ENCODE measurements at regions not wholly inside any gene's neighbourhood (a gene's known extent, or its start where the extent isn't known, plus 50 kb on each side); places are given as distances from the start of the nearest gene placed in this dataset.

DNA sequence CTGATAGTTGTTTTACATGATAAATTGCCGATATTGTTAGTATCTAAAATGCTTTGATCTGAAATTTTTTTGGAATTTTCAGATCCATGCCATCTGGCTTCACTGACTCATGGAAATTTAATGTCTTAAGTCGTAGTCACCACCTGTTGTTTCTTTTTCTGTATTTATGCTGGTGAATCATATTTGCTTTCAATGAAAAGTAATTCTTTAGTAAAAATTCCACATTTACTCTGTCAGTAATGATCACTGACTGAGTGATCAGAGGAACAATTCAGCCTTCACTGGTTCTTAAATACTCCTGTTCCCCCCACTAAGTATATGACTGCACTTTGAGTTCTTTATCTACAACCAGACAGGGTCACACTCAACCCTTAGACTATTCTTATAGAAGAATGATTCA is 185.6 kb upstream of the NRIP1 start:
- ChIA-PET POLR2A (no interaction called here), CTCF (no interaction called here)
- Histone ChIP-seq H3K27ac (ENCODE audit: extremely low read depth, low read depth, low read length) (no peak overlapping the region), H3K4me1 (ENCODE audit: control insufficient read depth, insufficient read depth, low read length) (no peaks in the 10 kb centered on the region), H3K4me3 (ENCODE audit: low read depth, low read length) (no peak overlapping the region), H3K36me3 (ENCODE audit: control insufficient read depth in 2 of 2, insufficient read depth in 1 of 2, low read length in 2 of 2) (no peaks in the 10 kb centered on the region), H3K9me3 (ENCODE audit: control insufficient read depth, insufficient read depth, low read depth, low read length) (no peaks in the 10 kb centered on the region)
- TF ChIP-seq ZNF473 (tag by site-specific recombination; IDR thresholded peaks at IDR 0.05): no peak
- no peak for TF ChIP-seq ZNF223 (tag by site-specific recombination; IDR thresholded peaks at IDR 0.05)
- TF ChIP-seq, protein P1, sequence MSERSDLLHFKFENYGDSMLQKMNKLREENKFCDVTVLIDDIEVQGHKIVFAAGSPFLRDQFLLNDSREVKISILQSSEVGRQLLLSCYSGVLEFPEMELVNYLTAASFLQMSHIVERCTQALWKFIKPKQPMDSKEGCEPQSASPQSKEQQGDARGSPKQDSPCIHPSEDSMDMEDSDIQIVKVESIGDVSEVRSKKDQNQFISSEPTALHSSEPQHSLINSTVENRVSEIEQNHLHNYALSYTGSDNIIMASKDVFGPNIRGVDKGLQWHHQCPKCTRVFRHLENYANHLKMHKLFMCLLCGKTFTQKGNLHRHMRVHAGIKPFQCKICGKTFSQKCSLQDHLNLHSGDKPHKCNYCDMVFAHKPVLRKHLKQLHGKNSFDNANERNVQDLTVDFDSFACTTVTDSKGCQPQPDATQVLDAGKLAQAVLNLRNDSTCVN (tag by site-specific recombination; optimal IDR thresholded peaks at IDR 0.05): no peak
- no peak for TF ChIP-seq ZNF629 (tag by site-specific recombination; IDR thresholded peaks at IDR 0.05)
- TF ChIP-seq, protein P2, sequence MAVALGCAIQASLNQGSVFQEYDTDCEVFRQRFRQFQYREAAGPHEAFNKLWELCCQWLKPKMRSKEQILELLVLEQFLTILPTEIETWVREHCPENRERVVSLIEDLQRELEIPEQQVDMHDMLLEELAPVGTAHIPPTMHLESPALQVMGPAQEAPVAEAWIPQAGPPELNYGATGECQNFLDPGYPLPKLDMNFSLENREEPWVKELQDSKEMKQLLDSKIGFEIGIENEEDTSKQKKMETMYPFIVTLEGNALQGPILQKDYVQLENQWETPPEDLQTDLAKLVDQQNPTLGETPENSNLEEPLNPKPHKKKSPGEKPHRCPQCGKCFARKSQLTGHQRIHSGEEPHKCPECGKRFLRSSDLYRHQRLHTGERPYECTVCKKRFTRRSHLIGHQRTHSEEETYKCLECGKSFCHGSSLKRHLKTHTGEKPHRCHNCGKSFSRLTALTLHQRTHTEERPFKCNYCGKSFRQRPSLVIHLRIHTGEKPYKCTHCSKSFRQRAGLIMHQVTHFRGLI (tag by site-specific recombination; IDR thresholded peaks at IDR 0.05): no peak
- no peak for TF ChIP-seq ZNF530 (tag by site-specific recombination; IDR thresholded peaks at IDR 0.05; ENCODE audit: low read depth)
- TF ChIP-seq ZXDB (tag by site-specific recombination; IDR thresholded peaks at IDR 0.05): no peak
- no peak for TF ChIP-seq TCF7L2 (IDR thresholded peaks at IDR 0.05; ENCODE audit: borderline replicate concordance, low read depth, low read length)
- TF ChIP-seq, protein P3, sequence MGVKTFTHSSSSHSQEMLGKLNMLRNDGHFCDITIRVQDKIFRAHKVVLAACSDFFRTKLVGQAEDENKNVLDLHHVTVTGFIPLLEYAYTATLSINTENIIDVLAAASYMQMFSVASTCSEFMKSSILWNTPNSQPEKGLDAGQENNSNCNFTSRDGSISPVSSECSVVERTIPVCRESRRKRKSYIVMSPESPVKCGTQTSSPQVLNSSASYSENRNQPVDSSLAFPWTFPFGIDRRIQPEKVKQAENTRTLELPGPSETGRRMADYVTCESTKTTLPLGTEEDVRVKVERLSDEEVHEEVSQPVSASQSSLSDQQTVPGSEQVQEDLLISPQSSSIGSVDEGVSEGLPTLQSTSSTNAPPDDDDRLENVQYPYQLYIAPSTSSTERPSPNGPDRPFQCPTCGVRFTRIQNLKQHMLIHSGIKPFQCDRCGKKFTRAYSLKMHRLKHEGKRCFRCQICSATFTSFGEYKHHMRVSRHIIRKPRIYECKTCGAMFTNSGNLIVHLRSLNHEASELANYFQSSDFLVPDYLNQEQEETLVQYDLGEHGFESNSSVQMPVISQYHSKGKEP (tag by site-specific recombination; IDR thresholded peaks at IDR 0.05): no peak
- TF ChIP-seq ZBTB1 (tag by site-specific recombination; IDR thresholded peaks at IDR 0.05): no peak
- no peak for TF ChIP-seq ZNF843 (tag by site-specific recombination; IDR thresholded peaks at IDR 0.05)
- TF ChIP-seq ZNF623 (tag by site-specific recombination; IDR thresholded peaks at IDR 0.05): no peak
- TF ChIP-seq ZNF2 (tag by site-specific recombination; IDR thresholded peaks at IDR 0.05): no peak
- no peak for TF ChIP-seq ZNF423 (tag by site-specific recombination; IDR thresholded peaks at IDR 0.05)
- no peak for TF ChIP-seq SP3 (tag by site-specific recombination; IDR thresholded peaks at IDR 0.05)
- no peak for TF ChIP-seq MYNN (tag by site-specific recombination; IDR thresholded peaks at IDR 0.05; ENCODE audit: borderline replicate concordance)
- TF ChIP-seq ZNF654 (tag by site-specific recombination; IDR thresholded peaks at IDR 0.05; ENCODE audit: low read depth): no peak
- no peak for TF ChIP-seq ZBTB21 (tag by site-specific recombination; IDR thresholded peaks at IDR 0.05)

DNA sequence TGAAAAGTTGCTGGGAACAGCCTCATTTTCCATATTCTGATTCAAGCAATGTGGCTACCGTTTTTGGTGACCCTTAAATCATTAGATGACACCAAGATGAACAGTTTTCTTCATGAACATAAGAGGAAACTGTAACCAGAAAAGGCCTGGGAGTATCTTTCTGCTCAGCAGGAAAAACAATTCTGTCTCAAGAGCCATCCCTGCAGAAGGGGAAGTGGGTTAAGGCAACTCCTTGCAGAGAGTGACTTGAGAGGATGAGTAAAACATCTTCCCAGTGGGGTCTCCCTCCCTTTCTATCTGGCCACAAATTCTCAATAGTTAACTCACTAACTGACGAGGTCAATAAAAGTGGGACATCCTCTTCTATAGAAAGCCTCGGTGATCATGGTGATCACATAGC is 187.6 kb upstream of the NRIP1 start:
- Histone ChIP-seq H3K4me3 (ENCODE audit: low read depth, low read length) (no peak overlapping the region), H3K36me3 (ENCODE audit: control insufficient read depth in 2 of 2, insufficient read depth in 1 of 2, low read length in 2 of 2) (no peaks in the 10 kb centered on the region), H3K27ac (ENCODE audit: extremely low read depth, low read depth, low read length) (no peak overlapping the region), H3K4me1 (ENCODE audit: control insufficient read depth, insufficient read depth, low read length) (no peaks in the 10 kb centered on the region), H3K9me3 (ENCODE audit: control insufficient read depth, insufficient read depth, low read depth, low read length) (no peaks in the 10 kb centered on the region)
- ChIA-PET CTCF (interaction anchor here (0.6 to 0.7 kb wide), 2 partner anchors 217 to 264 kb away, joined by 3 read pairs; no protein-coding TSS in a partner anchor), POLR2A (no interaction called here)
- no peak for TF ChIP-seq MEIS1 (CRISPR knock-in tag; IDR thresholded peaks at IDR 0.05; ENCODE audit: borderline replicate concordance)
- TF ChIP-seq ZBTB7A (tag by site-specific recombination; IDR thresholded peaks at IDR 0.05; ENCODE audit: low read depth): no peak
- TF ChIP-seq, protein P4, sequence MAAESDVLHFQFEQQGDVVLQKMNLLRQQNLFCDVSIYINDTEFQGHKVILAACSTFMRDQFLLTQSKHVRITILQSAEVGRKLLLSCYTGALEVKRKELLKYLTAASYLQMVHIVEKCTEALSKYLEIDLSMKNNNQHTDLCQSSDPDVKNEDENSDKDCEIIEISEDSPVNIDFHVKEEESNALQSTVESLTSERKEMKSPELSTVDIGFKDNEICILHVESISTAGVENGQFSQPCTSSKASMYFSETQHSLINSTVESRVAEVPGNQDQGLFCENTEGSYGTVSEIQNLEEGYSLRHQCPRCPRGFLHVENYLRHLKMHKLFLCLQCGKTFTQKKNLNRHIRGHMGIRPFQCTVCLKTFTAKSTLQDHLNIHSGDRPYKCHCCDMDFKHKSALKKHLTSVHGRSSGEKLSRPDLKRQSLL (tag by site-specific recombination; IDR thresholded peaks at IDR 0.05): no peak
- no peak for TF ChIP-seq ZNF792 (tag by site-specific recombination; IDR thresholded peaks at IDR 0.05)
- no peak for TF ChIP-seq SP2 (tag by site-specific recombination; IDR thresholded peaks at IDR 0.05)
- TF ChIP-seq ZNF248 (tag by site-specific recombination; IDR thresholded peaks at IDR 0.05): no peak
- TF ChIP-seq ZNF521 (tag by site-specific recombination; IDR thresholded peaks at IDR 0.05): no peak
- no peak for TF ChIP-seq ZNF16 (tag by site-specific recombination; IDR thresholded peaks at IDR 0.05; ENCODE audit: low read depth)
- TF ChIP-seq, protein P5, sequence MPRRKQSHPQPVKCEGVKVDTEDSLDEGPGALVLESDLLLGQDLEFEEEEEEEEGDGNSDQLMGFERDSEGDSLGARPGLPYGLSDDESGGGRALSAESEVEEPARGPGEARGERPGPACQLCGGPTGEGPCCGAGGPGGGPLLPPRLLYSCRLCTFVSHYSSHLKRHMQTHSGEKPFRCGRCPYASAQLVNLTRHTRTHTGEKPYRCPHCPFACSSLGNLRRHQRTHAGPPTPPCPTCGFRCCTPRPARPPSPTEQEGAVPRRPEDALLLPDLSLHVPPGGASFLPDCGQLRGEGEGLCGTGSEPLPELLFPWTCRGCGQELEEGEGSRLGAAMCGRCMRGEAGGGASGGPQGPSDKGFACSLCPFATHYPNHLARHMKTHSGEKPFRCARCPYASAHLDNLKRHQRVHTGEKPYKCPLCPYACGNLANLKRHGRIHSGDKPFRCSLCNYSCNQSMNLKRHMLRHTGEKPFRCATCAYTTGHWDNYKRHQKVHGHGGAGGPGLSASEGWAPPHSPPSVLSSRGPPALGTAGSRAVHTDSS (tag by site-specific recombination; IDR thresholded peaks at IDR 0.05): no peak
- TF ChIP-seq ZNF157 (tag by site-specific recombination; IDR thresholded peaks at IDR 0.05): no peak
- no peak for TF ChIP-seq SETDB1 (IDR thresholded peaks at IDR 0.05; ENCODE audit: insufficient read length, low read length)
- TF ChIP-seq, protein P6, sequence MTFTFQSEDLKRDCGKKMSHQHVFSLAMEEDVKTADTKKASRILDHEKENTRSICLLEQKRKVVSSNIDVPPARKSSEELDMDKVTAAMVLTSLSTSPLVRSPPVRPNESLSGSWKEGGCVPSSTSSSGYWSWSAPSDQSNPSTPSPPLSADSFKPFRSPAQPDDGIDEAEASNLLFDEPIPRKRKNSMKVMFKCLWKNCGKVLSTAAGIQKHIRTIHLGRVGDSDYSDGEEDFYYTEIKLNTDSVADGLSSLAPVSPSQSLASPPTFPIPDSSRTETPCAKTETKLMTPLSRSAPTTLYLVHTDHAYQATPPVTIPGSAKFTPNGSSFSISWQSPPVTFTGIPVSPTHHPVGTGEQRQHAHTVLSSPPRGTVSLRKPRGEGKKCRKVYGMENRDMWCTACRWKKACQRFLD (tag by site-specific recombination; IDR thresholded peaks at IDR 0.05): no peak

All from HEK293 (cell line).